ENCODE measurements at regions not wholly inside any gene's neighbourhood (a gene's known extent, or its start where the extent isn't known, plus 50 kb on each side); places are given as distances from the start of the nearest gene placed in this dataset.

GRCh38 chr18:30684825-30685481 is 357.6 kb downstream of the DSC3 start:
- H3K4me1 ChIP-seq (ENCODE audit: control insufficient read depth, low read length), result no peaks in the 10 kb centered on the region

DNA sequence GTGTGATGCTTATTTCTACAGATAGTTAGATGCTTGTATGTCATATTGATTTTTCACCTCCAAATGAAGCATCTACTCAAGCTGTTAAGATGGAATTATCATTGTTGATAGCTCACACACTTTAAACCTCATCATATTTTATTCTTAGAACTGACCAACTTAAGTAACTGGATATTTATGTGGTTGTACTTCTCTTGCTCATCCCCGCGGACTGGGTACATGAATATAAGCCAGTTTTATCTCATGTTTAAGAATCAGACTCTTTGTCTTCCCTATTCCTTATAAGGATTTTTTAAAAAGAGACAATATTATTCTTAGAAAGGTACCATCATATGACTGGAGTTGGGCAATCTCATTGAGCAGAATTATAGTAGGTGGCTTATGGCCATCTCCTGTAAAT is 358.7 kb downstream of the DSC3 start:
- H3K27ac ChIP-seq (ENCODE audit: low read depth, low read length), result no peak overlapping the region
- no peaks in the 10 kb centered on the region for H4K20me1 ChIP-seq (ENCODE audit: control insufficient read depth, insufficient read depth, low read depth, low read length)
- TF ChIP-seq, protein P1, sequence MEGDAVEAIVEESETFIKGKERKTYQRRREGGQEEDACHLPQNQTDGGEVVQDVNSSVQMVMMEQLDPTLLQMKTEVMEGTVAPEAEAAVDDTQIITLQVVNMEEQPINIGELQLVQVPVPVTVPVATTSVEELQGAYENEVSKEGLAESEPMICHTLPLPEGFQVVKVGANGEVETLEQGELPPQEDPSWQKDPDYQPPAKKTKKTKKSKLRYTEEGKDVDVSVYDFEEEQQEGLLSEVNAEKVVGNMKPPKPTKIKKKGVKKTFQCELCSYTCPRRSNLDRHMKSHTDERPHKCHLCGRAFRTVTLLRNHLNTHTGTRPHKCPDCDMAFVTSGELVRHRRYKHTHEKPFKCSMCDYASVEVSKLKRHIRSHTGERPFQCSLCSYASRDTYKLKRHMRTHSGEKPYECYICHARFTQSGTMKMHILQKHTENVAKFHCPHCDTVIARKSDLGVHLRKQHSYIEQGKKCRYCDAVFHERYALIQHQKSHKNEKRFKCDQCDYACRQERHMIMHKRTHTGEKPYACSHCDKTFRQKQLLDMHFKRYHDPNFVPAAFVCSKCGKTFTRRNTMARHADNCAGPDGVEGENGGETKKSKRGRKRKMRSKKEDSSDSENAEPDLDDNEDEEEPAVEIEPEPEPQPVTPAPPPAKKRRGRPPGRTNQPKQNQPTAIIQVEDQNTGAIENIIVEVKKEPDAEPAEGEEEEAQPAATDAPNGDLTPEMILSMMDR (IDR thresholded peaks at IDR 0.05; ENCODE audit: low read depth, low read length, poor library complexity, severe bottlenecking), result no peak
- TF ChIP-seq EZH2phosphoT487 (IDR thresholded peaks at IDR 0.05; ENCODE audit: borderline replicate concordance, low read length), result no peak
- no peaks in the 10 kb centered on the region for H3K27me3 ChIP-seq (ENCODE audit: control insufficient read depth, low read length)
- H3K9me2 ChIP-seq (replicated peaks; ENCODE audit: control insufficient read depth, low read length), result no peaks in the 10 kb centered on the region
- H3K4me2 ChIP-seq (ENCODE audit: low read length), result no peak overlapping the region
- H3K79me2 ChIP-seq (ENCODE audit: control insufficient read depth, low read length), result no peaks in the 10 kb centered on the region
- no peaks in the 10 kb centered on the region for H3K36me3 ChIP-seq (ENCODE audit: control insufficient read depth, low read length)
- no peak overlapping the region for H3K4me3 ChIP-seq (ENCODE audit: low read length)
- no peaks in the 10 kb centered on the region for H3F3A ChIP-seq (ENCODE audit: control insufficient read depth, insufficient read depth)
- H3K4me1 ChIP-seq (ENCODE audit: control insufficient read depth, low read length), result no peaks in the 10 kb centered on the region
- H3K9me3 ChIP-seq (ENCODE audit: control insufficient read depth, insufficient read depth, low read length), result no peaks in the 10 kb centered on the region

More at GRCh38 chr18:30684825-30685481, 357.6 kb downstream of the DSC3 start:
- Histone ChIP-seq H3K27me3 (ENCODE audit: control insufficient read depth, low read length) (no peaks in the 10 kb centered on the region), H3K27ac (ENCODE audit: low read depth, low read length) (no peak overlapping the region), H3K9me2 (replicated peaks; ENCODE audit: control insufficient read depth, low read length) (no peaks in the 10 kb centered on the region), H3F3A (ENCODE audit: control insufficient read depth, insufficient read depth) (no peaks in the 10 kb centered on the region), H3K36me3 (ENCODE audit: control insufficient read depth, low read length) (no peaks in the 10 kb centered on the region), H3K79me2 (ENCODE audit: control insufficient read depth, low read length) (no peaks in the 10 kb centered on the region), H3K4me2 (ENCODE audit: low read length) (no peak overlapping the region), H3K4me3 (ENCODE audit: low read length) (no peak overlapping the region), H4K20me1 (ENCODE audit: control insufficient read depth, insufficient read depth, low read depth, low read length) (no peaks in the 10 kb centered on the region), H3K9me3 (ENCODE audit: control insufficient read depth, insufficient read depth, low read length) (no peaks in the 10 kb centered on the region)
- TF ChIP-seq, protein P1 (IDR thresholded peaks at IDR 0.05; ENCODE audit: low read depth, low read length, poor library complexity, severe bottlenecking), result no peak
- TF ChIP-seq EZH2phosphoT487 (IDR thresholded peaks at IDR 0.05; ENCODE audit: borderline replicate concordance, low read length), result no peak

- Histone ChIP-seq H3F3A (ENCODE audit: control insufficient read depth, insufficient read depth) (no peaks in the 10 kb centered on the region), H3K79me2 (ENCODE audit: control insufficient read depth, low read length) (no peaks in the 10 kb centered on the region), H4K20me1 (ENCODE audit: control insufficient read depth, insufficient read depth, low read depth, low read length) (no peaks in the 10 kb centered on the region), H3K36me3 (ENCODE audit: control insufficient read depth, low read length) (no peaks in the 10 kb centered on the region), H3K27ac (ENCODE audit: low read depth, low read length) (no peak overlapping the region), H3K4me1 (ENCODE audit: control insufficient read depth, low read length) (no peaks in the 10 kb centered on the region), H3K4me2 (ENCODE audit: low read length) (no peak overlapping the region), H3K27me3 (ENCODE audit: control insufficient read depth, low read length) (no peaks in the 10 kb centered on the region), H3K4me3 (ENCODE audit: low read length) (no peak overlapping the region), H3K9me3 (ENCODE audit: control insufficient read depth, insufficient read depth, low read length) (no peaks in the 10 kb centered on the region), H3K9me2 (replicated peaks; ENCODE audit: control insufficient read depth, low read length) (no peaks in the 10 kb centered on the region)
- TF ChIP-seq EZH2phosphoT487 (IDR thresholded peaks at IDR 0.05; ENCODE audit: borderline replicate concordance, low read length), result no peak
- TF ChIP-seq, protein P1 (IDR thresholded peaks at IDR 0.05; ENCODE audit: low read depth, low read length, poor library complexity, severe bottlenecking), result no peak
These were observed 359.9 kb downstream of the DSC3 start for GRCh38 chr18:30682672-30683071.

Measured in DOHH2 (cell line).